Keratinocyte (primary cell): ENCODE measurements at regions not wholly inside any gene's neighbourhood (a gene's known extent, or its start where the extent isn't known, plus 50 kb on each side); places are given as distances from the start of the nearest gene placed in this dataset.
A peak's percentile ranks its signal among the peaks of the same experiment; 100 is the strongest.

Experiments
- DNase-seq: peaks from one replicate; pipeline ENCODE4 v3.0.0-alpha.2; 2011; ENCODE audit warnings: low read depth, missing footprints, low spot score
- FAIRE-seq: peaks from 2 replicates; lab custom pipeline; 2011; peaks lifted over from hg19 to GRCh38; lab: Jason Lieb, UNC
- H2AFZ ChIP-seq: 2 replicates; pipeline ENCODE4 v1.6.0; 2012; ENCODE audit warnings: low read length, control low read depth, inconsistent platforms; ENCODE audit not compliant: control insufficient read depth
- H3K27ac ChIP-seq: 2 replicates; pipeline ENCODE4 v1.5.1; 2011; ENCODE audit warnings: low read length; ENCODE audit not compliant: control insufficient read depth, insufficient read depth
- H3K27me3 ChIP-seq: 3 replicates; pipeline ENCODE4 v1.6.0; 2011; ENCODE audit warnings: low read length; ENCODE audit not compliant: control insufficient read depth, insufficient read depth; ENCODE audit errors: extremely low read depth
- H3K36me3 ChIP-seq, 2 experiments: 2 replicates in 1 of 2; 3 replicates in 1 of 2; pipeline ENCODE4 v1.5.1; 2011; ENCODE audit warnings: low read length in 2 of 2, mild to moderate bottlenecking in 1 of 2; ENCODE audit not compliant: control insufficient read depth in 2 of 2, insufficient read depth in 2 of 2; ENCODE audit errors: extremely low read depth in 1 of 2
- H3K4me1 ChIP-seq: 3 replicates; pipeline ENCODE4 v1.5.1; 2011; ENCODE audit warnings: low read length; ENCODE audit not compliant: control insufficient read depth, insufficient read depth; ENCODE audit errors: extremely low read depth
- H3K4me2 ChIP-seq: 3 replicates; pipeline ENCODE4 v1.6.0; 2011; ENCODE audit warnings: low read depth, low read length; ENCODE audit not compliant: control insufficient read depth, insufficient read depth; ENCODE audit errors: extremely low read depth
- H3K4me3 ChIP-seq, 3 experiments: fragments of 200-600 bp in 1 of 3; sonication (generic) in 1 of 3; 2 replicates in 2 of 3; 3 replicates in 1 of 3; pipeline ENCODE4 v1.5.1; 2011 to 2016; ENCODE audit warnings: low read length in 3 of 3, mild to moderate bottlenecking in 3 of 3, control low read depth in 2 of 3, inconsistent platforms in 1 of 3, low read depth in 1 of 3, mixed read lengths in 1 of 3, mixed run types in 1 of 3, moderate library complexity in 1 of 3; ENCODE audit not compliant: control insufficient read depth in 2 of 3, insufficient read depth in 2 of 3; ENCODE audit errors: extremely low read depth in 1 of 3
- H3K79me2 ChIP-seq: 2 replicates; pipeline ENCODE4 v1.6.0; 2012; ENCODE audit warnings: low read length; ENCODE audit not compliant: control insufficient read depth, insufficient read depth
- H3K9ac ChIP-seq: 3 replicates; pipeline ENCODE4 v1.6.0; 2011; ENCODE audit warnings: low read length; ENCODE audit not compliant: control insufficient read depth, insufficient read depth; ENCODE audit errors: extremely low read depth
- H3K9me1 ChIP-seq: 3 replicates; pipeline ENCODE4 v1.6.0; 2011; ENCODE audit warnings: low read length; ENCODE audit not compliant: control insufficient read depth, insufficient read depth; ENCODE audit errors: extremely low read depth
- H3K9me3 ChIP-seq: 2 replicates; pipeline ENCODE4 v1.5.1; 2012; ENCODE audit warnings: low read depth, low read length; ENCODE audit not compliant: control insufficient read depth
- H4K20me1 ChIP-seq: 3 replicates; pipeline ENCODE4 v1.6.0; 2011; ENCODE audit warnings: low read length; ENCODE audit not compliant: control insufficient read depth, insufficient read depth; ENCODE audit errors: extremely low read depth
- CTCF ChIP-seq, 3 experiments: IDR thresholded peaks in 1 of 3; conservative IDR thresholded peaks in 1 of 3; optimal IDR thresholded peaks in 1 of 3; 2 replicates in 2 of 3; 3 replicates in 1 of 3; pipeline versions ENCODE3 to v1.5.1; 2011; ENCODE audit warnings: low read length in 3 of 3, mild to moderate bottlenecking in 3 of 3, moderate library complexity in 2 of 3, control low read depth in 1 of 3, inconsistent platforms in 1 of 3; ENCODE audit not compliant: insufficient read depth in 2 of 3; ENCODE audit errors: extremely low read depth in 1 of 3
- EZH2 ChIP-seq: IDR thresholded peaks from one replicate; pipeline ENCODE4 v1.6.1; 2012; ENCODE audit warnings: inconsistent platforms, mild to moderate bottlenecking, low read length, moderate library complexity
- dilution Hi-C: fragments of 300-500 bp; cut with MboI; formaldehyde crosslinking; loops from one replicate; pipeline ENCODE4 v1.7.0; 2020; ENCODE audit warnings: low sequenced_read_pairs; ENCODE audit not compliant: extremely low pct_ligation_motif_present

DNA sequence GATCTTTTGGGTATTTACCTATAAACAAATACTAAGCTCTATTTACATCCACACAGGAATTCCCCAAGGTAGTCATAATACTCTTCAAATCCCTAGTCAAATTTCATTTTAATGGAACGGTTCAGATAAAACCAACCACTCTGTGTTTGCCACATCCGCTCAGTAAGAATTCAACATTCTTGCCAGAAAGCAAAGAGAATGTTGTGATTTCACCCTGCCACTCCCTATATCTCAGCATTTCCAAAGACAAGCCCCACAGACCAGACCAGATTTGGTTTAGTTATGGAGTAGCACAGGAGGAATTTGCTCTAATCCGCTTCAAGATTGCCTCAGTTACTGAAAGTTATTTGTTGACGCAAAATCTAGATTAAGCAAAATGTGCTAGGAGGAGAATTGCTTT is 105.6 kb upstream of the SERP2 start:
- H3K9ac ChIP-seq, result peak overlapping the region; percentile 51
- peak; percentile 98 for FAIRE-seq

DNA sequence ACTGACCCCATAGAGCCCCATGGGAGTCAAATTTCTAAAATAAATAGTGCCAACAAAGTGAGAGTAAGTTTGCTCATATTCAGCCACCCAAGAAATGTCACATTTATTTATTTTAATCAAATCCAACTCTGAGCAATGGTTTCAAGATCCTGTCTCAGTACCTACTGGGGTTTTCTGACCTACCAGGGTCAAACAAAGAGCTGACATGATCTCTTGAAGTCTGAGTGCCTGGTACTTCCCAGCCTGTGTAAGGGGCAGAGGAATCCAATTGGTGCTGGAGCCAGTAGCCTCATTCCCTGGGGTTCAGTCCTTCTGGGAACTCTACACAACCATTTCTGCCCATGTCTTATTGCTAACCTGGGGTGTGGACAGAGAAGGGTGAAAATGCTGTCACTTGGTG is 104.6 kb upstream of the SERP2 start:
- Histone ChIP-seq H3K36me3 (no peaks in the 10 kb centered on the region), H3K9me3 (no peaks in the 10 kb centered on the region), H2AFZ (no peak overlapping the region), H3K9me1 (no peaks in the 10 kb centered on the region), H3K4me1 (peaks cover 20% of the 10 kb centered on the region), H3K27ac (peak overlapping the region; percentile 83), H4K20me1 (no peaks in the 10 kb centered on the region), H3K4me3 (no peak overlapping the region), H3K4me2 (no peak overlapping the region), H3K27me3 (no peaks in the 10 kb centered on the region), H3K79me2 (no peaks in the 10 kb centered on the region), H3K9ac (no peak overlapping the region)
- dilution Hi-C loops, result no loop called here
- no peak for FAIRE-seq
- no peak for DNase-seq
- no peak for TF ChIP-seq CTCF (optimal IDR thresholded peaks at IDR 0.05 in 1 of 3, IDR thresholded peaks at IDR 0.05 in 1 of 3, conservative IDR thresholded peaks at IDR 0.05 in 1 of 3; ENCODE audit: extremely low read depth in 1 of 3, insufficient read depth in 2 of 3, low read length in 3 of 3)
- no peak for TF ChIP-seq EZH2

More for the DNA sequence above, 105.6 kb upstream of the SERP2 start:
- dilution Hi-C loops, result no loop called here
- Histone ChIP-seq H2AFZ (no peak overlapping the region), H3K27me3 (no peaks in the 10 kb centered on the region), H3K4me2 (peak overlapping the region; percentile 45), H4K20me1 (no peaks in the 10 kb centered on the region), H3K79me2 (no peaks in the 10 kb centered on the region), H3K9me3 (no peaks in the 10 kb centered on the region), H3K36me3 (no peaks in the 10 kb centered on the region), H3K4me3 (no peak overlapping the region), H3K27ac (peak overlapping the region; percentile 83), H3K4me1 (peaks cover 18% of the 10 kb centered on the region), H3K9me1 (no peaks in the 10 kb centered on the region)
- TF ChIP-seq CTCF (optimal IDR thresholded peaks at IDR 0.05 in 1 of 3, IDR thresholded peaks at IDR 0.05 in 1 of 3, conservative IDR thresholded peaks at IDR 0.05 in 1 of 3; ENCODE audit: extremely low read depth in 1 of 3, insufficient read depth in 2 of 3, low read length in 3 of 3) (no peak), EZH2 (no peak)
- peak; percentile 41 for DNase-seq
